Mesothelial cell of epicardium (in vitro differentiated cells): ENCODE measurements at regions not wholly inside any gene's neighbourhood (a gene's known extent, or its start where the extent isn't known, plus 50 kb on each side); places are given as distances from the start of the nearest gene placed in this dataset.

ENCODE experiments used
- DNase-seq, 2 experiments: peaks; one replicate each; pipeline ENCODE4 v3.0.0; 2021; ENCODE audit warnings: low spot score in 2 of 2; ENCODE audit not compliant: unreplicated experiment in 2 of 2
- H3K27ac Mint-ChIP-seq: 2 replicates; pipeline ENCODE4 v1.8.0; 2021; ENCODE audit warnings: mixed read lengths
- H3K27me3 Mint-ChIP-seq: 2 replicates; pipeline ENCODE4 v1.8.0; 2021; ENCODE audit warnings: low read depth, mixed read lengths
- H3K36me3 Mint-ChIP-seq: 2 replicates; pipeline ENCODE4 v1.8.0; 2021; ENCODE audit warnings: mixed read lengths
- H3K4me1 Mint-ChIP-seq: 2 replicates; pipeline ENCODE4 v1.8.0; 2021; ENCODE audit warnings: mixed read lengths
- H3K4me3 Mint-ChIP-seq: 2 replicates; pipeline ENCODE4 v1.8.0; 2021; ENCODE audit warnings: mild to moderate bottlenecking, moderate library complexity, mixed read lengths
- H3K9me3 Mint-ChIP-seq: 2 replicates; pipeline ENCODE4 v1.8.0; 2021; ENCODE audit warnings: mixed read lengths
- TF ChIP-seq, protein P1 (sequence below): fragments of 200-600 bp; sonication (generic); IDR thresholded peaks from one replicate; pipeline ENCODE4 v1.5.0; 2021; ENCODE audit warnings: antibody characterized with exemption; ENCODE audit not compliant: unreplicated experiment

- Mint-ChIP-seq H3K4me1 (peaks cover 10% of the 10 kb centered on the region), H3K9me3 (peaks cover 9% of the 10 kb centered on the region), H3K27ac (no peak overlapping the region), H3K36me3 (no peaks in the 10 kb centered on the region), H3K27me3 (peaks cover 6% of the 10 kb centered on the region), H3K4me3 (no peak overlapping the region)
- no peak for DNase-seq
- TF ChIP-seq, protein P1, sequence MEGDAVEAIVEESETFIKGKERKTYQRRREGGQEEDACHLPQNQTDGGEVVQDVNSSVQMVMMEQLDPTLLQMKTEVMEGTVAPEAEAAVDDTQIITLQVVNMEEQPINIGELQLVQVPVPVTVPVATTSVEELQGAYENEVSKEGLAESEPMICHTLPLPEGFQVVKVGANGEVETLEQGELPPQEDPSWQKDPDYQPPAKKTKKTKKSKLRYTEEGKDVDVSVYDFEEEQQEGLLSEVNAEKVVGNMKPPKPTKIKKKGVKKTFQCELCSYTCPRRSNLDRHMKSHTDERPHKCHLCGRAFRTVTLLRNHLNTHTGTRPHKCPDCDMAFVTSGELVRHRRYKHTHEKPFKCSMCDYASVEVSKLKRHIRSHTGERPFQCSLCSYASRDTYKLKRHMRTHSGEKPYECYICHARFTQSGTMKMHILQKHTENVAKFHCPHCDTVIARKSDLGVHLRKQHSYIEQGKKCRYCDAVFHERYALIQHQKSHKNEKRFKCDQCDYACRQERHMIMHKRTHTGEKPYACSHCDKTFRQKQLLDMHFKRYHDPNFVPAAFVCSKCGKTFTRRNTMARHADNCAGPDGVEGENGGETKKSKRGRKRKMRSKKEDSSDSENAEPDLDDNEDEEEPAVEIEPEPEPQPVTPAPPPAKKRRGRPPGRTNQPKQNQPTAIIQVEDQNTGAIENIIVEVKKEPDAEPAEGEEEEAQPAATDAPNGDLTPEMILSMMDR = no peak
These were observed 825.8 kb upstream of the POM121L12 start for GRCh38 chr7:52209614-52210013.

GRCh38 chr7:52197221-52197620 lies 838.2 kb upstream of the POM121L12 start:
- DNase-seq = no peak
- Mint-ChIP-seq H3K27me3 (peaks cover 3% of the 10 kb centered on the region), H3K27ac (no peak overlapping the region), H3K4me1 (no peaks in the 10 kb centered on the region), H3K36me3 (no peaks in the 10 kb centered on the region), H3K9me3 (no peaks in the 10 kb centered on the region), H3K4me3 (no peak overlapping the region)
- TF ChIP-seq, protein P1 = no peak

DNA sequence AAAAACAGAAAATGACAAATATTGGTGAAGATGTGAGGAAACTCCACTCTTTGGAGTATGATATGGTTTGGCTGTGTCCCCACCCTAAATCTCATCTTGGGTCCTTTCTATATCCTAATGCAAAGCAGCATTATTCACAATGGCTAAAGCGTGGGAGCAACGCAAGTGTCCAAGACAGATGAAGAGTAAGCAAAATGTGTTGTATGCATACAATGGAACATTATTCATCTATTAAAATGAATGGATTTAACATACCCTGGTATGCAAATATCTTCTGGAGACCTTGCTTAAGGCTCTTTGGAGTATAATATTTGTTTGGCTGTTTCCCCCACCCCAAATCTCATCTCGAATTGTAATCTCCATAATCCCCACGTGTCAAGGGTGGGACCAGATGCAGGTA lies 839.8 kb upstream of the POM121L12 start:
- H3K36me3 Mint-ChIP-seq = no peaks in the 10 kb centered on the region
- H3K27me3 Mint-ChIP-seq = peaks cover 3% of the 10 kb centered on the region
- H3K4me1 Mint-ChIP-seq = no peaks in the 10 kb centered on the region
- DNase-seq = no peak
- TF ChIP-seq, protein P1 = no peak
- H3K4me3 Mint-ChIP-seq = no peak overlapping the region
- peaks cover 3% of the 10 kb centered on the region for H3K9me3 Mint-ChIP-seq
- no peak overlapping the region for H3K27ac Mint-ChIP-seq

DNA sequence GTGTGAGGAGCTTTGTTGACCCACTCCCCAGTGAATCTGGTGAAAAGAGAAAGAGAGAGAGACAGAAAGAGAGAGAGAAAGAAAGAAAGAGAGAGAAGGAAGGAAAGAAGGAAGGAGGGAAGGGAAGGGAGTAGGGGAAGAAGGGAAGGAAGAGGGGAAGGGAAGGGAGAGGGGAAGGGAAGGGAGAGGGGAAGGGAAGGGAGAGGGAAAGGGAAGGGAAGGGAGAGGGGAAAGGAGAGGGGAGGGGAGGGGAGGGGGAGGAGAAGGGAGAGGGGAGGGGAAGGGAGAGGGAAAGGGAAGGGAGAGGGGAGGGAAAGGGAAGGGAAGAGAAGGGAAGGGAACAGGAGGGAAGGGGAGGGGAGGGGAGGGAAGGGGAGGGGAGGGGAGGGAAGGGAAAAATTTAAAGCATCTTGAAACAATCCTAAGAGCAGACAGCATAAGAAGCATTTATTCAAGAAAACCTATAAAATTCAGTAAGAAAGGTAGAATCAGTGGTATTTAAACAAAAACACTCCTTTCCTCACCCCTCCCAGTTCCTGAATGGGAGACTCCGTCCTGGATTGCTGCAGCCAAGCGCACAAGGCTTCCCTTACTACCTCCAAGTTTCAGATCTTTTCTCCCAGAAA lies 846.2 kb upstream of the POM121L12 start:
- H3K4me3 Mint-ChIP-seq = no peak overlapping the region
- TF ChIP-seq, protein P1 = no peak
- peaks cover 2% of the 10 kb centered on the region for H3K36me3 Mint-ChIP-seq
- DNase-seq = no peak
- H3K27ac Mint-ChIP-seq = no peak overlapping the region
- H3K9me3 Mint-ChIP-seq = peaks cover 19% of the 10 kb centered on the region
- no peaks in the 10 kb centered on the region for H3K4me1 Mint-ChIP-seq
- no peaks in the 10 kb centered on the region for H3K27me3 Mint-ChIP-seq

DNA sequence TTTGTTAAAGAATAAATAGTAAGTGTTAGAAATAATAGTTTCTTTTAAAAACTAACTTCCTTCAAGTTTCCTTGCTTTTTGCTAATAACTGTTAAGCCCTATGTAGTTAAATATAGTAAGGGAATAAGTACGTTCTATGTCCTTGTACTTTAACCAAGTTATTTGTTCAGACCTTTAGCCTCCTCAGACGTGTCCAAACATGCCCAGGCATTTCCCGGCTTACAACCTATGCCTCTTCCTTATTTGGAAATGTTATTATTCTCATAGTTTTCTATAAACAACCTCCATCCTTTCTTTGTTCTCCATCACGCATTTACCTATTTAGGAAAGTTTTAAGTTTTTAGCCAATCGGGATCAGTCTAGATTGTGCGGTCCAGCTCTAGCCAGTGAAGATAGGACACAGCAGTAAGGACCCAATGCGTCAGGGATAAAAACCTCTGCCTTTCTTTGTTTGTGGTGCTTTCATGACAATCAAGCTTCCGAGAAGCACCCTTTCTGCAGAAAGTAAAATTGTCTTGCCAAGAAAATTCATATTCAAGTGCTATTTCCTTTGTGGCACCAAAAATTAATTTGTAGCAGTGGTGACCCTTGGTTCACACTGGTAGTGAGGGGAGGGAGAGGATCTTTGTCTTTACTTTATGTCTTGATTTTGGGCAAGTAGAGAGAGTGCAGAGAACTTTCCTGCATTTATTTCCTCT lies 851.3 kb upstream of the POM121L12 start:
- peaks cover 23% of the 10 kb centered on the region for H3K9me3 Mint-ChIP-seq
- H3K27me3 Mint-ChIP-seq = no peaks in the 10 kb centered on the region
- peaks cover 2% of the 10 kb centered on the region for H3K36me3 Mint-ChIP-seq

More for the DNA sequence above, 851.3 kb upstream of the POM121L12 start:
- no peak overlapping the region for H3K4me3 Mint-ChIP-seq
- no peak for DNase-seq
- H3K4me1 Mint-ChIP-seq = no peaks in the 10 kb centered on the region
- TF ChIP-seq, protein P1 = no peak
- no peak overlapping the region for H3K27ac Mint-ChIP-seq
